Panc1 (cell line): ENCODE measurements at regions not wholly inside any gene's neighbourhood (a gene's known extent, or its start where the extent isn't known, plus 50 kb on each side); places are given as distances from the start of the nearest gene placed in this dataset.

ENCODE experiments used
- POLR2AphosphoS5 ChIP-seq: IDR thresholded peaks from 2 replicates; pipeline ENCODE4 v1.6.1; 2012; ENCODE audit warnings: mild to moderate bottlenecking, low read depth, low read length, moderate library complexity
- REST ChIP-seq, 2 experiments: IDR thresholded peaks; 2 replicates each; pipeline ENCODE4 v1.6.1; 2011 to 2012; ENCODE audit warnings: low read depth in 2 of 2, control low read depth in 1 of 2, low read length in 1 of 2, mild to moderate bottlenecking in 1 of 2, moderate library complexity in 1 of 2; ENCODE audit not compliant: insufficient read depth in 1 of 2
- TF ChIP-seq, protein P1 (sequence below): fragments of 450-650 bp; IDR thresholded peaks from 2 replicates; pipeline ENCODE4 v1.5.1; 2017; ENCODE audit warnings: mild to moderate bottlenecking

GRCh38 chr12:108008163-108008905, 120.8 kb upstream of the WSCD2 start:
- TF ChIP-seq, protein P1, sequence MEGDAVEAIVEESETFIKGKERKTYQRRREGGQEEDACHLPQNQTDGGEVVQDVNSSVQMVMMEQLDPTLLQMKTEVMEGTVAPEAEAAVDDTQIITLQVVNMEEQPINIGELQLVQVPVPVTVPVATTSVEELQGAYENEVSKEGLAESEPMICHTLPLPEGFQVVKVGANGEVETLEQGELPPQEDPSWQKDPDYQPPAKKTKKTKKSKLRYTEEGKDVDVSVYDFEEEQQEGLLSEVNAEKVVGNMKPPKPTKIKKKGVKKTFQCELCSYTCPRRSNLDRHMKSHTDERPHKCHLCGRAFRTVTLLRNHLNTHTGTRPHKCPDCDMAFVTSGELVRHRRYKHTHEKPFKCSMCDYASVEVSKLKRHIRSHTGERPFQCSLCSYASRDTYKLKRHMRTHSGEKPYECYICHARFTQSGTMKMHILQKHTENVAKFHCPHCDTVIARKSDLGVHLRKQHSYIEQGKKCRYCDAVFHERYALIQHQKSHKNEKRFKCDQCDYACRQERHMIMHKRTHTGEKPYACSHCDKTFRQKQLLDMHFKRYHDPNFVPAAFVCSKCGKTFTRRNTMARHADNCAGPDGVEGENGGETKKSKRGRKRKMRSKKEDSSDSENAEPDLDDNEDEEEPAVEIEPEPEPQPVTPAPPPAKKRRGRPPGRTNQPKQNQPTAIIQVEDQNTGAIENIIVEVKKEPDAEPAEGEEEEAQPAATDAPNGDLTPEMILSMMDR: no peak
- TF ChIP-seq REST (IDR thresholded peaks at IDR 0.05; ENCODE audit: insufficient read depth in 1 of 2, low read depth in 2 of 2, low read length in 1 of 2) (no peak), POLR2AphosphoS5 (no peak)
